GM12873 (cell line): ENCODE measurements at regions not wholly inside any gene's neighbourhood (a gene's known extent, or its start where the extent isn't known, plus 50 kb on each side); places are given as distances from the start of the nearest gene placed in this dataset.

Experiments used
- CTCF ChIP-seq: IDR thresholded peaks from 2 replicates; pipeline ENCODE4 v1.5.1; 2012; ENCODE audit warnings: low read depth, mild to moderate bottlenecking, moderate library complexity, low read length, control low read depth; ENCODE audit not compliant: insufficient read depth; ENCODE audit errors: missing control alignments

GRCh38 chr17:55601874-55602364, 90.7 kb upstream of the SMIM36 start:
- peak; percentile 83 for TF ChIP-seq CTCF

- no peak for TF ChIP-seq CTCF
Observed at GRCh38 chr17:55598495-55598894, 87.2 kb upstream of the SMIM36 start.

GRCh38 chr17:55588446-55589242, 77.4 kb upstream of the SMIM36 start:
- no peak for TF ChIP-seq CTCF

GRCh38 chr17:55587608-55588139, 76.4 kb upstream of the SMIM36 start:
- no peak for TF ChIP-seq CTCF

GRCh38 chr17:55585629-55586028, 74.4 kb upstream of the SMIM36 start:
- TF ChIP-seq CTCF = peak; percentile 22

GRCh38 chr17:55584861-55585260, 73.6 kb upstream of the SMIM36 start:
- TF ChIP-seq CTCF = no peak

- no peak for TF ChIP-seq CTCF
Observed at GRCh38 chr17:55584055-55584685, 72.9 kb upstream of the SMIM36 start.
